ENCODE measurements at regions not wholly inside any gene's neighbourhood (a gene's known extent, or its start where the extent isn't known, plus 50 kb on each side); places are given as distances from the start of the nearest gene placed in this dataset.

DNA sequence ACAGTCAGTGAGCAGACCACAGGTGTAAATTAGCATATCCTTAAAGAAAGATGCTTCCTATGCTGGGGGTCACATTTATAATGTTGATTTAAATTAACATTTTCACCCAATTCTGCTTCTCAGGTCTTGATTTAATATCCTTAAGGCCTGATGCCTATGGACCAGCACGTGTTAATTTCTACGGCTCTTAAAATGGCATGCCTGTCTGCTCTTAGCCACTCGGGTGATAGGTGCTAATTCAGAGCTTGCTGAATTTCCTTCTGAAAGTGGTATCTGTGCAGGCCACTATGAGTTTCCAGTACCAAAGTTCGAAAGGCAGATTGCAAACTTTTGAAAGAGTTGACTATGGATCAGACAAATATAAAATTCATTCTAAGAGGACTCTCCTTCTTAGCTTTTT, 487.4 kb upstream of the ADGRL2 start:
- DNase-seq (ENCODE audit: low read depth in 1 of 2, low spot score in 1 of 2), result no peak
- H3K27me3 ChIP-seq (ENCODE audit: insufficient read depth, poor library complexity, severe bottlenecking), result no peaks in the 10 kb centered on the region
- H3K4me3 ChIP-seq (replicated peaks; ENCODE audit: insufficient read depth, low read length), result no peak overlapping the region
- no peak overlapping the region for H3K27ac ChIP-seq (replicated peaks)
- TF ChIP-seq, protein P1, sequence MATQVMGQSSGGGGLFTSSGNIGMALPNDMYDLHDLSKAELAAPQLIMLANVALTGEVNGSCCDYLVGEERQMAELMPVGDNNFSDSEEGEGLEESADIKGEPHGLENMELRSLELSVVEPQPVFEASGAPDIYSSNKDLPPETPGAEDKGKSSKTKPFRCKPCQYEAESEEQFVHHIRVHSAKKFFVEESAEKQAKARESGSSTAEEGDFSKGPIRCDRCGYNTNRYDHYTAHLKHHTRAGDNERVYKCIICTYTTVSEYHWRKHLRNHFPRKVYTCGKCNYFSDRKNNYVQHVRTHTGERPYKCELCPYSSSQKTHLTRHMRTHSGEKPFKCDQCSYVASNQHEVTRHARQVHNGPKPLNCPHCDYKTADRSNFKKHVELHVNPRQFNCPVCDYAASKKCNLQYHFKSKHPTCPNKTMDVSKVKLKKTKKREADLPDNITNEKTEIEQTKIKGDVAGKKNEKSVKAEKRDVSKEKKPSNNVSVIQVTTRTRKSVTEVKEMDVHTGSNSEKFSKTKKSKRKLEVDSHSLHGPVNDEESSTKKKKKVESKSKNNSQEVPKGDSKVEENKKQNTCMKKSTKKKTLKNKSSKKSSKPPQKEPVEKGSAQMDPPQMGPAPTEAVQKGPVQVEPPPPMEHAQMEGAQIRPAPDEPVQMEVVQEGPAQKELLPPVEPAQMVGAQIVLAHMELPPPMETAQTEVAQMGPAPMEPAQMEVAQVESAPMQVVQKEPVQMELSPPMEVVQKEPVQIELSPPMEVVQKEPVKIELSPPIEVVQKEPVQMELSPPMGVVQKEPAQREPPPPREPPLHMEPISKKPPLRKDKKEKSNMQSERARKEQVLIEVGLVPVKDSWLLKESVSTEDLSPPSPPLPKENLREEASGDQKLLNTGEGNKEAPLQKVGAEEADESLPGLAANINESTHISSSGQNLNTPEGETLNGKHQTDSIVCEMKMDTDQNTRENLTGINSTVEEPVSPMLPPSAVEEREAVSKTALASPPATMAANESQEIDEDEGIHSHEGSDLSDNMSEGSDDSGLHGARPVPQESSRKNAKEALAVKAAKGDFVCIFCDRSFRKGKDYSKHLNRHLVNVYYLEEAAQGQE (IDR thresholded peaks at IDR 0.05; ENCODE audit: insufficient replicate concordance, low read depth), result no peak
- TF ChIP-seq, protein P2, sequence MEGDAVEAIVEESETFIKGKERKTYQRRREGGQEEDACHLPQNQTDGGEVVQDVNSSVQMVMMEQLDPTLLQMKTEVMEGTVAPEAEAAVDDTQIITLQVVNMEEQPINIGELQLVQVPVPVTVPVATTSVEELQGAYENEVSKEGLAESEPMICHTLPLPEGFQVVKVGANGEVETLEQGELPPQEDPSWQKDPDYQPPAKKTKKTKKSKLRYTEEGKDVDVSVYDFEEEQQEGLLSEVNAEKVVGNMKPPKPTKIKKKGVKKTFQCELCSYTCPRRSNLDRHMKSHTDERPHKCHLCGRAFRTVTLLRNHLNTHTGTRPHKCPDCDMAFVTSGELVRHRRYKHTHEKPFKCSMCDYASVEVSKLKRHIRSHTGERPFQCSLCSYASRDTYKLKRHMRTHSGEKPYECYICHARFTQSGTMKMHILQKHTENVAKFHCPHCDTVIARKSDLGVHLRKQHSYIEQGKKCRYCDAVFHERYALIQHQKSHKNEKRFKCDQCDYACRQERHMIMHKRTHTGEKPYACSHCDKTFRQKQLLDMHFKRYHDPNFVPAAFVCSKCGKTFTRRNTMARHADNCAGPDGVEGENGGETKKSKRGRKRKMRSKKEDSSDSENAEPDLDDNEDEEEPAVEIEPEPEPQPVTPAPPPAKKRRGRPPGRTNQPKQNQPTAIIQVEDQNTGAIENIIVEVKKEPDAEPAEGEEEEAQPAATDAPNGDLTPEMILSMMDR (IDR thresholded peaks at IDR 0.05; ENCODE audit: insufficient read depth, low read length), result no peak
- TF ChIP-seq GABPA (IDR thresholded peaks at IDR 0.05; ENCODE audit: low read depth) (no peak), POLR2AphosphoS5 (IDR thresholded peaks at IDR 0.05; ENCODE audit: low read depth) (no peak), SPI1 (IDR thresholded peaks at IDR 0.05; ENCODE audit: borderline replicate concordance, low read depth) (no peak)

DNA sequence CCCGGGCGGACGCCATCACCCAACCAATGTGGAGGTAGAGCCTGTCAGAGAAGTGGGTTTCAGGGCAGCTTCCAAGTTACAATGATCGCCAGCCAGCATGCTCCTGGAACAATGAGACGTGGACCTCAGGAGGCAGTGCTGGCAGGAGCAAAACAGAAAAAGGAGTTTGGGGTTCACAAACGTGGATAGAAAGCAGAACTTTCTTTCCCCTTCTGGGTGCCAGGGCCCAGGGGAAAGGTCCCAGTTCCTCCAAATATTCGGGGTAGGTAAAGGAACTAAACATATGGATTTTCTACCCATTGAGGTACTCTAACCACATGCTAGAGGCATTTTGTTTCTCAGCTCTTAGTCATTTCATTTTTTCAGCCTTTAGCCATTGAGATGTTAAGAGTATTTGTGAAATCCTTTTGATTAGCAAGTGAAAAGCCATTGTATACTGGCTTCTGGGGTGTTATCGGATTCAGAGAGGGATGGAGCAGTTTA, 488.4 kb upstream of the ADGRL2 start:
- Histone ChIP-seq H3K4me3 (replicated peaks; ENCODE audit: insufficient read depth, low read length) (no peak overlapping the region), H3K27me3 (ENCODE audit: insufficient read depth, poor library complexity, severe bottlenecking) (no peaks in the 10 kb centered on the region), H3K27ac (replicated peaks) (no peak overlapping the region)
- no peak for DNase-seq (ENCODE audit: low read depth in 1 of 2, low spot score in 1 of 2)
- TF ChIP-seq GABPA (IDR thresholded peaks at IDR 0.05; ENCODE audit: low read depth) (no peak), SPI1 (IDR thresholded peaks at IDR 0.05; ENCODE audit: borderline replicate concordance, low read depth) (no peak), POLR2AphosphoS5 (IDR thresholded peaks at IDR 0.05; ENCODE audit: low read depth) (no peak)
- TF ChIP-seq, protein P2 (IDR thresholded peaks at IDR 0.05; ENCODE audit: insufficient read depth, low read length), result no peak
- TF ChIP-seq, protein P1 (IDR thresholded peaks at IDR 0.05; ENCODE audit: insufficient replicate concordance, low read depth), result no peak

GRCh38 chr1:81310250-81310649, 490.5 kb upstream of the ADGRL2 start:
- Histone ChIP-seq H3K27ac (replicated peaks) (no peak overlapping the region), H3K4me3 (replicated peaks; ENCODE audit: insufficient read depth, low read length) (no peak overlapping the region), H3K27me3 (ENCODE audit: insufficient read depth, poor library complexity, severe bottlenecking) (no peaks in the 10 kb centered on the region)
- no peak for DNase-seq (ENCODE audit: low read depth in 1 of 2, low spot score in 1 of 2)
- TF ChIP-seq, protein P2 (IDR thresholded peaks at IDR 0.05; ENCODE audit: insufficient read depth, low read length), result no peak
- TF ChIP-seq, protein P1 (IDR thresholded peaks at IDR 0.05; ENCODE audit: insufficient replicate concordance, low read depth), result no peak
- TF ChIP-seq POLR2AphosphoS5 (IDR thresholded peaks at IDR 0.05; ENCODE audit: low read depth) (no peak), GABPA (IDR thresholded peaks at IDR 0.05; ENCODE audit: low read depth) (no peak), SPI1 (IDR thresholded peaks at IDR 0.05; ENCODE audit: borderline replicate concordance, low read depth) (no peak)
